Kidney (tissue), 13 donors: ENCODE measurements at regions not wholly inside any gene's neighbourhood (a gene's known extent, or its start where the extent isn't known, plus 50 kb on each side); places are given as distances from the start of the nearest gene placed in this dataset.

Source experiments
- DNase-seq, 5 donors: peaks; one replicate each; pipeline ENCODE4 v3.0.0-alpha.2; 2013 to 2020
- FAIRE-seq: peaks from 2 replicates; lab custom pipeline; 2012; peaks lifted over from hg19 to GRCh38; lab: Jason Lieb, UNC
- H3K27ac ChIP-seq, 2 donors: one replicate each; pipeline ENCODE4 v1.7.0; 2013; ENCODE audit warnings: low read depth in 2 of 2, low read length in 2 of 2, inconsistent platforms in 1 of 2
- H3K27me3 ChIP-seq: one replicate; pipeline ENCODE4 v1.7.1; 2013; ENCODE audit warnings: low read length, inconsistent platforms; ENCODE audit not compliant: control insufficient read depth, insufficient read depth
- H3K36me3 ChIP-seq, 3 donors: one replicate each; pipeline versions ENCODE4 v1.7.0 to v1.7.1; 2013; ENCODE audit warnings: low read length in 3 of 3, control low read depth in 1 of 3, inconsistent platforms in 1 of 3; ENCODE audit not compliant: insufficient read depth in 3 of 3, control insufficient read depth in 2 of 3
- H3K4me1 ChIP-seq, 3 donors: one replicate each; pipeline versions ENCODE4 v1.7.0 to v1.7.1; 2013; ENCODE audit warnings: low read length in 3 of 3, inconsistent platforms in 1 of 3, low read depth in 1 of 3; ENCODE audit not compliant: control insufficient read depth in 2 of 3, insufficient read depth in 2 of 3
- H3K4me3 ChIP-seq, 3 donors: one replicate each; pipeline versions ENCODE4 v1.7.0 to v1.8.1; 2013; ENCODE audit warnings: low read length in 3 of 3, control low read depth in 1 of 3, inconsistent platforms in 1 of 3
- H3K9ac ChIP-seq, 3 donors: one replicate each; pipeline versions ENCODE4 v1.7.0 to v1.7.1; 2013; ENCODE audit warnings: low read length in 3 of 3, control low read depth in 1 of 3, inconsistent platforms in 1 of 3
- H3K9me3 ChIP-seq, 3 donors: one replicate each; pipeline versions ENCODE4 v1.7.0 to v1.7.1; 2013; ENCODE audit warnings: low read length in 3 of 3, control low read depth in 1 of 3, inconsistent platforms in 1 of 3; ENCODE audit not compliant: control insufficient read depth in 2 of 3, insufficient read depth in 1 of 3
- CTCF ChIP-seq: IDR thresholded peaks from 3 replicates; pipeline ENCODE4 v1.5.1; 2012; ENCODE audit warnings: mild to moderate bottlenecking, moderate library complexity, borderline replicate concordance; ENCODE audit not compliant: insufficient read depth; ENCODE audit errors: extremely low read depth
- intact Hi-C: fragments of 100-400 bp; cut with DNase I; formaldehyde crosslinking; loops from one replicate; pipeline ENCODE4 v1.11.1; 2022
- donor health status: control.
- donor health status: control.
- donor health status: control.
- donor health status: control.
- donor health status: control.
- donor health status: DM: yes; HTN: yes; CAD: no.
- donor health status: Normal renal cell carcinoma (clear cell type).

GRCh38 chr4:156103311-156103710 is 149.6 kb upstream of the CTSO start:
- TF ChIP-seq CTCF, result no peak
- DNase-seq (no peak), FAIRE-seq (no peak)
- no peaks in the 10 kb centered on the region for H3K4me1 ChIP-seq
- no peaks in the 10 kb centered on the region for H3K9me3 ChIP-seq
- no peak overlapping the region for H3K27ac ChIP-seq
- intact Hi-C loops, result no loop called here
- no peak overlapping the region for H3K4me3 ChIP-seq
- H3K9ac ChIP-seq, result no peak overlapping the region
- H3K36me3 ChIP-seq, result no peaks in the 10 kb centered on the region
- no peaks in the 10 kb centered on the region for H3K27me3 ChIP-seq

GRCh38 chr4:156102411-156102810 is 148.7 kb upstream of the CTSO start:
- H3K4me3 ChIP-seq, result no peak overlapping the region
- no peaks in the 10 kb centered on the region for H3K27me3 ChIP-seq
- no peak overlapping the region for H3K9ac ChIP-seq
- TF ChIP-seq CTCF, result no peak
- no peaks in the 10 kb centered on the region for H3K9me3 ChIP-seq
- H3K4me1 ChIP-seq, result no peaks in the 10 kb centered on the region
- no peak for DNase-seq
- no peak overlapping the region for H3K27ac ChIP-seq
- FAIRE-seq, result no peak
- H3K36me3 ChIP-seq, result no peaks in the 10 kb centered on the region
- intact Hi-C loops, result no loop called here

- Histone ChIP-seq H3K27me3 (no peaks in the 10 kb centered on the region), H3K4me3 (no peak overlapping the region), H3K9me3 (no peaks in the 10 kb centered on the region), H3K36me3 (no peaks in the 10 kb centered on the region), H3K9ac (no peak overlapping the region), H3K27ac (no peak overlapping the region), H3K4me1 (no peaks in the 10 kb centered on the region)
- TF ChIP-seq CTCF, result no peak
- DNase-seq (peak in 2 of 5 donors; percentile 8 to 32), FAIRE-seq (no peak)
- intact Hi-C loops, result no loop called here
Observed at GRCh38 chr4:156101571-156101970, 147.9 kb upstream of the CTSO start.

- Histone ChIP-seq H3K9ac (no peak overlapping the region), H3K4me1 (no peaks in the 10 kb centered on the region), H3K9me3 (no peaks in the 10 kb centered on the region), H3K27ac (no peak overlapping the region), H3K27me3 (no peaks in the 10 kb centered on the region), H3K36me3 (no peaks in the 10 kb centered on the region), H3K4me3 (no peak overlapping the region)
- FAIRE-seq (no peak), DNase-seq (no peak)
- no peak for TF ChIP-seq CTCF
- intact Hi-C loops, result no loop called here
Observed at GRCh38 chr4:156100651-156101050, 147.0 kb upstream of the CTSO start.
